Mesodermal cell (in vitro differentiated cells): ENCODE measurements at regions not wholly inside any gene's neighbourhood (a gene's known extent, or its start where the extent isn't known, plus 50 kb on each side); places are given as distances from the start of the nearest gene placed in this dataset.
A peak's percentile ranks its signal among the peaks of the same experiment; 100 is the strongest.

ENCODE experiments used
- H3K27ac ChIP-seq: 2 replicates; pipeline ENCODE4 v1.7.0; 2013; ENCODE audit warnings: mild to moderate bottlenecking, low read depth, low read length, moderate library complexity; ENCODE audit not compliant: severe bottlenecking
- H3K36me3 ChIP-seq: 2 replicates; pipeline ENCODE4 v1.7.1; 2013; ENCODE audit warnings: mild to moderate bottlenecking, low read length, moderate library complexity; ENCODE audit not compliant: control insufficient read depth, insufficient read depth
- H3K4me1 ChIP-seq: one replicate; pipeline ENCODE4 v1.7.1; 2013; ENCODE audit warnings: mild to moderate bottlenecking, low read length; ENCODE audit not compliant: insufficient read depth, control insufficient read depth, poor library complexity, severe bottlenecking
- H3K4me3 ChIP-seq: 2 replicates; pipeline ENCODE4 v1.7.0; 2013; ENCODE audit warnings: low read length, control low read depth, mild to moderate bottlenecking; ENCODE audit not compliant: insufficient read depth, poor library complexity, severe bottlenecking; ENCODE audit errors: extremely low read depth
- H3K9me3 ChIP-seq: 2 replicates; pipeline ENCODE4 v1.7.1; 2013; ENCODE audit warnings: mild to moderate bottlenecking, low read length, moderate library complexity; ENCODE audit not compliant: control insufficient read depth
- WGBS, 2 experiments: methylation state at CpG; one replicate each; pipeline ENCODE4 v1.1.5; 2013; ENCODE audit warnings: missing lambda C conversion rate in 2 of 2; ENCODE audit not compliant: insufficient coverage in 2 of 2; 5-methylcytosine and 5-hydroxymethylcytosine counted together

DNA sequence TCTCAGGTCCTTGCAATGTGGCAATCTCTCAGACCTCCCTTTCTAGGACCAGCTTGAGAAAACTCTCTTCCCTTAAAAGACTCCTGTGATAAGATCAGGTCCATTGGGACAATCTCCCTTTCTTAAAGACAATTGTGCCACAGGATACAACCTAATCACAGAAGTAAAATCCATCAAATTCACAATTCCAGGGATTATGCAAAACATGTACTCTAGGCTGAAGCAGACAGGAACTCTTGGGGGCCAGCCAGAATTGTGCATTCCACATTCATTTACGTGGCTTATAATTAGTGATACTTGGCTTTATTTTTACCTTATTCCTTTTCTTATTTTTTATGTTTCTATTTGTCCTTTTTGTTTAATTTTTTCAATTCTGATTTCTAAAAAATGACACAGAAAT, 257.9 kb downstream of the KLF12 start:
- H3K36me3 ChIP-seq: no peaks in the 10 kb centered on the region
- no peak overlapping the region for H3K27ac ChIP-seq
- no peaks in the 10 kb centered on the region for H3K9me3 ChIP-seq
- H3K4me1 ChIP-seq: peaks cover 3% of the 10 kb centered on the region
- WGBS, 2 experiments: no CpG with 5 or more reads among the region's 1 CpG
- H3K4me3 ChIP-seq: no peak overlapping the region

GRCh38 chr13:73873940-73874830, 260.0 kb downstream of the KLF12 start:
- WGBS, 2 experiments: 90 to 97% methylated on average over 3 of the region's 5 CpGs

GRCh38 chr13:73872397-73872796, 261.8 kb downstream of the KLF12 start:
- no peaks in the 10 kb centered on the region for H3K9me3 ChIP-seq
- no peaks in the 10 kb centered on the region for H3K36me3 ChIP-seq
- H3K4me3 ChIP-seq: no peak overlapping the region
- WGBS, 2 experiments: 90% methylated on average over 2 of the region's 3 CpGs; no CpG with 5 or more reads in 1 of the 2 experiments
- H3K27ac ChIP-seq: no peak overlapping the region
- H3K4me1 ChIP-seq: peaks cover 3% of the 10 kb centered on the region

More at GRCh38 chr13:73873940-73874830, 260.0 kb downstream of the KLF12 start:
- no peak overlapping the region for H3K27ac ChIP-seq
- no peak overlapping the region for H3K4me3 ChIP-seq
- peaks cover 3% of the 10 kb centered on the region for H3K4me1 ChIP-seq
- H3K9me3 ChIP-seq: no peaks in the 10 kb centered on the region
- no peaks in the 10 kb centered on the region for H3K36me3 ChIP-seq

- Histone ChIP-seq H3K4me1 (peaks cover 3% of the 10 kb centered on the region), H3K4me3 (no peak overlapping the region), H3K27ac (peak overlapping the region; percentile 68), H3K36me3 (no peaks in the 10 kb centered on the region), H3K9me3 (no peaks in the 10 kb centered on the region)
- WGBS, 2 experiments: 68 to 78% methylated on average over 7 to 10 of the region's 15 CpGs
These were observed 263.0 kb downstream of the KLF12 start for GRCh38 chr13:73870970-73871935.

- H3K36me3 ChIP-seq: no peaks in the 10 kb centered on the region
- H3K4me1 ChIP-seq: peaks cover 3% of the 10 kb centered on the region
- no peak overlapping the region for H3K4me3 ChIP-seq
- H3K9me3 ChIP-seq: no peaks in the 10 kb centered on the region
- 92 to 95% methylated on average over 1 to 2 of the region's 5 CpGs for WGBS, 2 experiments
- no peak overlapping the region for H3K27ac ChIP-seq
These were observed 264.0 kb downstream of the KLF12 start for GRCh38 chr13:73870036-73870741.

DNA sequence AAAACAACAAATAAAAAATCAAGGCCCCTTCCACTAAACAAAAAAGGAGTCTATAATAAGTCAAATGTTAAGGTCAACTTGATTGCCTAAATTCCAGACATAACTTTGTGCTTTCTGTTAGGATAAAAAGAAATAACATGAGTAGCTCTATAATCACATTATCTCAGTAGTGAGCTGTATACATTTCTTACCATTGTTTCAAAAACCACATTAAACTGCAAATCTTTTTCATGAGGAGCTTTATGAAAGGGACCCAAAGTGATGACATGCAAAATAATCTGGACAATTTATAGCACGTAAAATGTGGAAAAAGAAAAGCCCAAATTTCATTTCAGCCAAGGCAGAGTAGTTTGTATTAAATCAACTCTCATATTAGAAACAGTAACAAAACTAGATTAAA, 269.2 kb downstream of the KLF12 start:
- Histone ChIP-seq H3K27ac (no peak overlapping the region), H3K4me1 (no peaks in the 10 kb centered on the region), H3K9me3 (no peaks in the 10 kb centered on the region), H3K4me3 (no peak overlapping the region), H3K36me3 (no peaks in the 10 kb centered on the region)
- WGBS, 2 experiments: no CpG with 5 or more reads among the region's 1 CpG

DNA sequence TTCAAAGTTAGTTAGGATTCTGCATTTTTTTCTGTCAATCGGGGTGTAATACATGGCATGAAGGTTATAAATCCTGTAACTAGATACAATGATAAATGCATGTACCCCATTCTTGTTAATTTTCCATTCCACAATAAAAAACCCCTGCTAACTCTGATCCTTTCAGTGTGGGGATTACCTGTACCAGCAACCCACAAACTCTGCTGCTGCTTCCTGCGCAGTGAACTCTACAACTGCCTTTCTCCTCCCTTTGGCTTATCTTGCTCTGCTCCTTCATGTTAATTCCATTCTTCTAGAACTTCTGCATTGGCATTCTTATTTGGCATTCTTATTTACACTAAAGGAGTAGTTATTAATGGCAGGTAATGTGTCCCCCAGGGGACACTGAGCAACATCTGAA, 273.1 kb downstream of the KLF12 start:
- WGBS, 2 experiments: 88 to 100% methylated on average over 1 of the region's 2 CpGs
- H3K27ac ChIP-seq: no peak overlapping the region
- no peaks in the 10 kb centered on the region for H3K36me3 ChIP-seq
- H3K4me3 ChIP-seq: no peak overlapping the region
- H3K9me3 ChIP-seq: no peaks in the 10 kb centered on the region
- no peaks in the 10 kb centered on the region for H3K4me1 ChIP-seq

GRCh38 chr13:73860501-73860900, 273.7 kb downstream of the KLF12 start:
- no peak overlapping the region for H3K27ac ChIP-seq
- WGBS, 2 experiments: 83 to 92% methylated on average over 1 of the region's 6 CpGs
- H3K4me1 ChIP-seq: no peaks in the 10 kb centered on the region
- H3K36me3 ChIP-seq: no peaks in the 10 kb centered on the region
- no peak overlapping the region for H3K4me3 ChIP-seq
- no peaks in the 10 kb centered on the region for H3K9me3 ChIP-seq

- WGBS, 2 experiments: 66% methylated on average over 4 of the region's 4 CpGs; no CpG with 5 or more reads in 1 of the 2 experiments
- Histone ChIP-seq H3K9me3 (no peaks in the 10 kb centered on the region), H3K36me3 (no peaks in the 10 kb centered on the region), H3K4me1 (no peaks in the 10 kb centered on the region), H3K4me3 (no peak overlapping the region), H3K27ac (no peak overlapping the region)
These were observed 274.4 kb downstream of the KLF12 start for GRCh38 chr13:73859841-73860240.

DNA sequence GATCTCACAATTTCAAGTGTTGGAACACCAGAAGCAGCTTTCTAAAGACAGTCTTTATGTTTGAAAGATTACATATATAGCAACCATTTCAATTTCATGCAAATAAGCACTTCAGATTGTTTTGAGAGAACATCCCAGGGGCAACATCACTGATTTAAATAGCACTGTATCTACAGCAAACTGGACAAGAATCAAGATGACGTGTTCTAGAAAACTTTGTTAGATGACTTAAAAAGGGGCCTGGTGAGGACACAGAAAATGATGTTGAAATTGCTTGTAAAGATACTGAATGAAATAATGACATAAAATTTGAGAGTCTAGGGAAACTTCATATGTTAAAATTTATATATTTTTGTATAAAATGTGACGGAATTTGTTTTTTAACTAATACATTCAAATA, 277.1 kb downstream of the KLF12 start:
- Histone ChIP-seq H3K4me3 (no peak overlapping the region), H3K36me3 (no peaks in the 10 kb centered on the region), H3K27ac (no peak overlapping the region), H3K9me3 (no peaks in the 10 kb centered on the region), H3K4me1 (no peaks in the 10 kb centered on the region)
- 83% methylated on average over 1 of the region's 2 CpGs; no CpG with 5 or more reads in 1 of the 2 experiments for WGBS, 2 experiments
